Aorta (tissue), 5 donors: ENCODE measurements at regions not wholly inside any gene's neighbourhood (a gene's known extent, or its start where the extent isn't known, plus 50 kb on each side); places are given as distances from the start of the nearest gene placed in this dataset.

Experiments
- ATAC-seq: fragments of 200-7000 bp; cut with Tn5 transposase; one replicate; pipeline ENCODE4 v1.9.1; 2022; ENCODE audit warnings: moderate library complexity; ENCODE audit not compliant: low FRiP score
- DNase-seq, 2 donors: peaks; one replicate each; pipeline ENCODE4 v3.0.0-alpha.2; 2020
- H3K27ac ChIP-seq, 2 donors: one replicate each; pipeline ENCODE4 v1.5.1; 2013; ENCODE audit warnings: low read length in 2 of 2, mild to moderate bottlenecking in 2 of 2, moderate library complexity in 2 of 2, control low read depth in 1 of 2, inconsistent platforms in 1 of 2, low read depth in 1 of 2
- H3K27me3 ChIP-seq, 2 donors: one replicate each; pipeline ENCODE4 v1.6.1; 2013; ENCODE audit warnings: control low read depth in 1 of 2, low read length in 1 of 2, mild to moderate bottlenecking in 1 of 2, moderate library complexity in 1 of 2; ENCODE audit not compliant: insufficient read depth in 2 of 2, control insufficient read depth in 1 of 2
- H3K36me3 ChIP-seq, 2 donors: one replicate each; pipeline ENCODE4 v1.6.1; 2013; ENCODE audit warnings: control low read depth in 1 of 2, low read length in 1 of 2, mild to moderate bottlenecking in 1 of 2; ENCODE audit not compliant: insufficient read depth in 2 of 2, control insufficient read depth in 1 of 2
- H3K4me1 ChIP-seq, 2 donors: one replicate each; pipeline ENCODE4 v1.6.1; 2013; ENCODE audit warnings: low read length in 2 of 2, control low read depth in 1 of 2, mild to moderate bottlenecking in 1 of 2, moderate library complexity in 1 of 2; ENCODE audit not compliant: insufficient read depth in 2 of 2, control insufficient read depth in 1 of 2
- H3K4me3 ChIP-seq, 2 donors: one replicate each; pipeline ENCODE4 v1.5.1; 2013; ENCODE audit warnings: low read length in 2 of 2, control low read depth in 1 of 2, mild to moderate bottlenecking in 1 of 2
- H3K9me3 ChIP-seq: one replicate; pipeline ENCODE4 v1.6.1; 2013; ENCODE audit warnings: mild to moderate bottlenecking, low read length; ENCODE audit not compliant: control insufficient read depth
- WGBS, 2 donors: extraction: QIAGEN DNeasy Blood & Tissue Kit; methylation state at CpG; one replicate each; pipeline ENCODE4 v1.1.7; 2013; 5-methylcytosine and 5-hydroxymethylcytosine counted together
- intact Hi-C, 2 donors: fragments of 100-400 bp; cut with DNase I; formaldehyde crosslinking; loops; one replicate each; pipeline versions ENCODE4 v1.14.2 to v1.15.0; 2022
- donor health status: healthy with polysubstance abuse.
- donor health status: Bipolar disorder and iron deficiency.
- donor health status: DM: no; HTN: no; CAD: no.
- donor health status: DM: no; HTN: no; CAD: no.
- donor health status: DM: yes; HTN: yes; CAD: no.

- H3K4me1 ChIP-seq, result no peaks in the 10 kb centered on the region
- DNase-seq (no peak), ATAC-seq (no peak)
- 92 to 96% methylated on average over 1 of the region's 1 CpG for WGBS, 2 donors
- no peaks in the 10 kb centered on the region for H3K27me3 ChIP-seq
- no peak overlapping the region for H3K27ac ChIP-seq
- intact Hi-C loops, result no loop called here
- no peaks in the 10 kb centered on the region for H3K36me3 ChIP-seq
- H3K9me3 ChIP-seq, result peaks cover 4% of the 10 kb centered on the region
- no peak overlapping the region for H3K4me3 ChIP-seq
Observed at GRCh38 chr11:72513411-72513810, 79.1 kb upstream of the CLPB start.

- DNase-seq (no peak), ATAC-seq (no peak)
- Histone ChIP-seq H3K27me3 (no peaks in the 10 kb centered on the region), H3K4me3 (no peak overlapping the region), H3K27ac (no peak overlapping the region), H3K4me1 (no peaks in the 10 kb centered on the region), H3K9me3 (peaks cover 4% of the 10 kb centered on the region), H3K36me3 (no peaks in the 10 kb centered on the region)
- whole genome bisulfite sequencing, 2 donors, result 78 to 85% methylated on average over 3 of the region's 3 CpGs
- intact Hi-C loops, result no loop called here
Observed at GRCh38 chr11:72512956-72513355, 78.6 kb upstream of the CLPB start.

- no peak for DNase-seq
- Histone ChIP-seq H3K36me3 (no peaks in the 10 kb centered on the region), H3K27ac (no peak overlapping the region), H3K9me3 (peaks cover 10% of the 10 kb centered on the region), H3K4me1 (no peaks in the 10 kb centered on the region), H3K27me3 (peaks cover 0 to 4% of the 10 kb centered on the region in 2 donors), H3K4me3 (no peak overlapping the region)
- intact Hi-C loops, result no loop called here
- no peak for ATAC-seq
Observed at GRCh38 chr11:72511393-72512047, 77.2 kb upstream of the CLPB start.

- WGBS, 2 donors, result 84 to 86% methylated on average over 2 of the region's 2 CpGs
- ATAC-seq (no peak), DNase-seq (no peak)
Observed at GRCh38 chr11:72507050-72507449, 72.7 kb upstream of the CLPB start.

GRCh38 chr11:72497731-72498130, 63.4 kb upstream of the CLPB start:
- H3K9me3 ChIP-seq, result peaks cover 1% of the 10 kb centered on the region
- intact Hi-C loops, result no loop called here
- no peaks in the 10 kb centered on the region for H3K36me3 ChIP-seq

More at GRCh38 chr11:72507050-72507449, 72.7 kb upstream of the CLPB start:
- H3K36me3 ChIP-seq, result no peaks in the 10 kb centered on the region
- H3K4me3 ChIP-seq, result no peak overlapping the region
- peaks cover 0 to 5% of the 10 kb centered on the region in 2 donors for H3K27me3 ChIP-seq
- no peaks in the 10 kb centered on the region for H3K4me1 ChIP-seq
- intact Hi-C loops, result no loop called here
- H3K9me3 ChIP-seq, result peaks cover 8% of the 10 kb centered on the region
- H3K27ac ChIP-seq, result no peak overlapping the region

GRCh38 chr11:72494109-72494429, 59.7 kb upstream of the CLPB start:
- H3K9me3 ChIP-seq, result no peaks in the 10 kb centered on the region
- no peaks in the 10 kb centered on the region for H3K4me1 ChIP-seq

More at GRCh38 chr11:72497731-72498130, 63.4 kb upstream of the CLPB start:
- Histone ChIP-seq H3K4me1 (no peaks in the 10 kb centered on the region), H3K4me3 (no peak overlapping the region), H3K27me3 (no peaks in the 10 kb centered on the region), H3K27ac (no peak overlapping the region)
- ATAC-seq, result no peak
- DNase-seq, result no peak
- 9 to 35% methylated on average over 3 of the region's 3 CpGs for WGBS, 2 donors

GRCh38 chr11:72493426-72494108, 59.2 kb upstream of the CLPB start:
- Histone ChIP-seq H3K9me3 (no peaks in the 10 kb centered on the region), H3K4me1 (no peaks in the 10 kb centered on the region), H3K36me3 (no peaks in the 10 kb centered on the region), H3K27me3 (no peaks in the 10 kb centered on the region), H3K27ac (no peak overlapping the region), H3K4me3 (no peak overlapping the region)
- 40 to 47% methylated on average over 2 of the region's 2 CpGs for WGBS, 2 donors
- intact Hi-C loops, result no loop called here
- ATAC-seq, result no peak
- DNase-seq, result no peak

More at GRCh38 chr11:72494109-72494429, 59.7 kb upstream of the CLPB start:
- ATAC-seq (no peak), DNase-seq (no peak)
- WGBS, 2 donors, result 45 to 53% methylated on average over 1 of the region's 1 CpG
- intact Hi-C loops, result no loop called here
- Histone ChIP-seq H3K27me3 (no peaks in the 10 kb centered on the region), H3K27ac (no peak overlapping the region), H3K4me3 (no peak overlapping the region), H3K36me3 (no peaks in the 10 kb centered on the region)

GRCh38 chr11:72491001-72491400, 56.7 kb upstream of the CLPB start:
- intact Hi-C loops, result no loop called here
- WGBS, 2 donors, result 20 to 35% methylated on average over 2 of the region's 2 CpGs
- no peak for DNase-seq
- Histone ChIP-seq H3K4me3 (no peak overlapping the region), H3K27ac (no peak overlapping the region), H3K4me1 (no peaks in the 10 kb centered on the region), H3K36me3 (no peaks in the 10 kb centered on the region), H3K9me3 (peaks cover 2% of the 10 kb centered on the region), H3K27me3 (peaks cover 0 to 2% of the 10 kb centered on the region in 2 donors)
- no peak for ATAC-seq
